Stimulated activated CD4-positive, alpha-beta T cell treated with anti-CD3 and anti-CD28 coated beads, Interleukin-1b, Interleukin-23, amount 100 ng/mL, for 24 hours (primary cell): ENCODE measurements at regions not wholly inside any gene's neighbourhood (a gene's known extent, or its start where the extent isn't known, plus 50 kb on each side); places are given as distances from the start of the nearest gene placed in this dataset.

ENCODE experiments used
- DNase-seq, 4 experiments: peaks; one replicate each; pipeline ENCODE4 v3.0.0-alpha.2; 2020; ENCODE audit warnings: low read depth in 4 of 4, low spot score in 1 of 4

GRCh38 chr19:27750391-27751043 is 1462.4 kb downstream of the UQCRFS1 start:
- no peak for DNase-seq

GRCh38 chr19:27748551-27749152 is 1464.3 kb downstream of the UQCRFS1 start:
- DNase-seq = no peak

GRCh38 chr19:27746691-27747380 is 1466.1 kb downstream of the UQCRFS1 start:
- peak in 1 of 4 experiments; percentile 2 for DNase-seq

- DNase-seq = no peak
These were observed 1466.9 kb downstream of the UQCRFS1 start for GRCh38 chr19:27745978-27746542.

GRCh38 chr19:27744926-27745768 is 1467.8 kb downstream of the UQCRFS1 start:
- no peak for DNase-seq

GRCh38 chr19:27742041-27742440 is 1470.9 kb downstream of the UQCRFS1 start:
- no peak for DNase-seq

- no peak for DNase-seq
These were observed 1471.7 kb downstream of the UQCRFS1 start for GRCh38 chr19:27741236-27741635.

- DNase-seq = no peak
These were observed 1472.6 kb downstream of the UQCRFS1 start for GRCh38 chr19:27740396-27740795.

DNA sequence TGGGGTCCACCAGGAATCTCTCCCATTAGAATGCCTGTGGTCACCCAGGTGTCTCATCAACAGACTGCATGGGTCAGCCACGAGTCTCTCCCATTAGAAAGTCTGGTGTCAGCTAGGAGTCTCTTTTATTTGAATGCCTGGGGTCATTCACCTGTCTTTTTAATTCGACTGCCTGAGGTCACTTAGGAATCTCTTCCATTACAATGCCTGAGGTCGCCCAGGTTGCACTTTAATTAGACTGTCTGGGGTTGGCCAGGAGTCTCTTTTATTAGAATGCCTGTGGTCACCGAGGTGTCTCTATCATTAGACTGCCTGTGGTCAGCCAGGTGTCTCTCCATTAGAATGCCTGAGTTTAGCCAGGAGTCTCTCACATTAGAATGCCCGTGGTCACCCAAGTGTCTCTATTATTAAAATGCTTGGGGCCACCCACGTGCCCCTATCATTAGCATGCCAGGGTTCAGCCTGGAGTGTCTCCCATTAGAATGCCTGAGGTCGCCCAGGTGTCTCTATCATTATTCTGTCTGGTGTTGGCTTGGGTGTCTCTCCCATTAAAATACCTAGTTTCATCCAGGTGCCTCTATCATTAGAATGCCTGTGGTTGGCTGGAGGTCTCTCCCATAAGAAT is 1474.3 kb downstream of the UQCRFS1 start:
- DNase-seq = no peak

GRCh38 chr19:27736225-27736624 is 1476.7 kb downstream of the UQCRFS1 start:
- no peak for DNase-seq

GRCh38 chr19:27735314-27735713 is 1477.6 kb downstream of the UQCRFS1 start:
- no peak for DNase-seq

GRCh38 chr19:27734496-27735220 is 1478.3 kb downstream of the UQCRFS1 start:
- no peak for DNase-seq

DNA sequence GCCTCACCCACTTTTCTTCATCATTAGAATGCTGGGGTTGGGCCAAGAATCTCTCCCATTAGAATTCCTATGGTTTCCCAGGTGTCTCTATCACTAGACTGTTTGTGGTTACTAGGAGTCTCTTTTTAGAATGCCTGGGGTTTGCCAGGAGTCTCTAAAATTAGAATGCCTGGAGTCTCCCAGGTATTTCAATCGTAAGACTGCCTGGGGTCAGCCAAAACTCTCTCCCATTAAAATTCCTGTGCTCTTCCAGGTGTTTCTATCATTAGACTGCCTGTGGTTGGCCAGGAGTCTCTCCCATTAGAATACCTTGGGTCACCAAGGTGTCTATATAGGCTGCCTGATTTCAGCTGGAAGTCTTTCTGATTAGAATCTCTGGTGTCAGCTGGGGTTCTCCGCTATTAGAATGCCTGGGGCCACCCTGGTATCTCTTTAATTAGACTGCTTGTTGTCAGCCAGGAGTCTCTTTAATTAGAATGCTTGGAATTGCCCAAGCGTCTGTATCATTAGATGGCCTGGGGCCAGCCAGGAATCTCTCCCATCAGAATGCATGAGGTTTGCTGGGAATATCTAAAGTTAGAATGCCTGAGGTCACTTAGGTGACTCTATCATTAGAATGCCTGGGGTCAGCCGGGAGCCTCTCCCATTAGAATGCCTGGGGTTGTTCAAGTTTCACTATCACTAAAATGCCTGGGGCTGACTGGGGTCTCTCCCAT is 1479.2 kb downstream of the UQCRFS1 start:
- DNase-seq = no peak

- no peak for DNase-seq
These were observed 1483.6 kb downstream of the UQCRFS1 start for GRCh38 chr19:27729332-27729731.

DNA sequence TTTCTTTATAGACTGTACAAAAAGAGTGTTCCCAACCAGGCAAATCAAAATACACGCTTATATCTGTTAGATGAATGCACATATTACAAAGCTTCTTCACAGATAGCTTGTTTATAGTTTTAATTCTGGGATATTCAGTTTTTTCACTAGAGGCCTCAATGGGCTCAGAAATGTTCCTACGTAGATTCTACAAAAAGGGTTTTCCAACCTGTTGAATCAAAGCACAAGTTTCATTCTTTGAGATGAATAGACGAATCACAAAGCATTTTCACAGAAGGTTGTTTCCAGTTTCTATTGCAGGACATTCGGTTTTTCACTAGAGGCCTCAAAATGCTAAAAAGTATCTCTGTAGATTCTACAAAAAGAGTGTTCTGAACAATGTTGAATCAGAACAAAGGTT is 1490.3 kb downstream of the UQCRFS1 start:
- no peak for DNase-seq

- DNase-seq = no peak
These were observed 1492.8 kb downstream of the UQCRFS1 start for GRCh38 chr19:27720155-27720554.

DNA sequence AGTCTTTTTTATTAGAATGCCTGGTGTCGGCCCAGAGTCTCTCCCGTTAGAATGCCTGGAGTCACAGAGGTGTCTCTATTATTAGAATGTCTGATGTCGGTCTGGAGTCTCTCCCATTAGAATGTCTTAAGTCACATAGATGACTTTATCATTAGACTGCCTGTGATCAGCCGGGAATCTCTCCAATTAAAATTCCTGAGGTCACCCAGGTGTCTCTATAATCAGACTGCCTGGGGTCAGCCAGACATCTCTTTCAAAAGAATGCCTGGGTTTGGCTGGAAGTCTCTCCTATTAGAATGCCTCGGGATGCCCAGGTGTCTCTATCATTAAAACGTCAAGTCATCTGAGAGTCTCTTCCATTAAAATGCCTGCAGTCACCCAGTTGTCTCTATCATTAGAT is 1493.9 kb downstream of the UQCRFS1 start:
- no peak for DNase-seq

DNA sequence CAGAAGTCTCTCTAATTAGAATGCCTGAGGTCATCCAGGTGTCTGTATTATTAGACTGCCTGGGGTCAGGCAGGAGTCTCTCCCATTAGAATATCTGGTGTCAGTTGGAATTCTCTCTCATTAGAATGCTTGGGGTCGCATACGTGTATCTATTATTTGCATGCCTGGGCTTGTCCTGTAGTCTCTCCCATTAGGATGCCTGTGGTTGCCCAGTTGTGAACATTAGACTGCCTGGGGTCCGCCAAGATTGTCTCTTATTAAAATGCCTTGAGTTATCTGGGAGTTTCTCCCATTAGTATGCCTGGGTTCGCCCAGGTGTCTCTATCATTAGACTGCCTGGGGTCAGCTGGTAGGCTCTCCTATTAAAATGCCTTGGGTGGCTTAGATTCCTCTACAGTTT is 1494.7 kb downstream of the UQCRFS1 start:
- DNase-seq = no peak

DNA sequence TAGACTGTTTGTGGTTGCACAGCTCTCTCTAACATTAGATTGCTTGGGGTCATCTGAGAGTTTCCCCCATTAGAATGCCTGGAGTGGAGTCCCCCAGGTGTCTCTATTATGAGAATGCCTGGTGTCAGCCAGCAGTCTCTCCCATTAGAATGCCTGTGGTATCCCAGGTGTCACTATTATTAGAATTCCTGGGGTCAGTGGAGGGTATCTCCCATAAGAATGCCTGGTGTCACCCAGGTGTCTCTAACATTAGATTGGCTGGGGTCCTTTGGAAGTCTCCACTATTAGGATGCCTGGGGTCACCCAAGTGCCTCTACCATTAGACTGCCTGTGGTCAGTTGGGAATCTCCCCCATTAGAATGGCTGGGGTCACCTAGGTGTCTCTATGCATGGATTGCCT is 1495.1 kb downstream of the UQCRFS1 start:
- no peak for DNase-seq

GRCh38 chr19:27716922-27717321 is 1496.0 kb downstream of the UQCRFS1 start:
- no peak for DNase-seq
